ENCODE measurements at regions not wholly inside any gene's neighbourhood (a gene's known extent, or its start where the extent isn't known, plus 50 kb on each side); places are given as distances from the start of the nearest gene placed in this dataset.

DNA sequence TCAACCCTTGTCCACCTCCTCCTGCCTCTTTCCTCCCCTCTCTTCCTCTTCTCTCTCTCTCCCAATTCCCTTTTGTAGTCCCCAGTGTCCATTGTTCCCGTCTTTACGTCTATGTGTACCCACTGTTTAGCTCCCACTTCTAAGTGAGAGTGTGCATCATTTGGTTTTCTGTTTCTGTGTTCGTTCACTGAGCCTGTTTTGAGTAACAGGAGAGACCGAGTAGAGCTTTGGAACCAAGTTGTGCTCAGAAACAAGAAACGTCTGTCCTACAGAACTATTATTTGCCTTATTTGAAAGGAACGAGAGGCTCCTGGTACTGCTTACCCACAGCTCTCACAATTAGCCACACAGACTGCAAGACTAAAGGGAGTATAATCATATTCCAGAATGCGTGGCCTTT lies 50.1 kb upstream of the MAPRE2 start:
- H3K27me3 ChIP-seq = no peaks in the 10 kb centered on the region
- intact Hi-C loops (cut with DNase I) = no loop called here
- H3K9ac ChIP-seq (ENCODE audit: low read depth in 2 of 2, low read length in 2 of 2) = no peak overlapping the region

More for the DNA sequence above, 50.1 kb upstream of the MAPRE2 start:
- H3K4me1 ChIP-seq = no peaks in the 10 kb centered on the region
- H3K27ac ChIP-seq = no peak overlapping the region
- TF ChIP-seq, protein P1, sequence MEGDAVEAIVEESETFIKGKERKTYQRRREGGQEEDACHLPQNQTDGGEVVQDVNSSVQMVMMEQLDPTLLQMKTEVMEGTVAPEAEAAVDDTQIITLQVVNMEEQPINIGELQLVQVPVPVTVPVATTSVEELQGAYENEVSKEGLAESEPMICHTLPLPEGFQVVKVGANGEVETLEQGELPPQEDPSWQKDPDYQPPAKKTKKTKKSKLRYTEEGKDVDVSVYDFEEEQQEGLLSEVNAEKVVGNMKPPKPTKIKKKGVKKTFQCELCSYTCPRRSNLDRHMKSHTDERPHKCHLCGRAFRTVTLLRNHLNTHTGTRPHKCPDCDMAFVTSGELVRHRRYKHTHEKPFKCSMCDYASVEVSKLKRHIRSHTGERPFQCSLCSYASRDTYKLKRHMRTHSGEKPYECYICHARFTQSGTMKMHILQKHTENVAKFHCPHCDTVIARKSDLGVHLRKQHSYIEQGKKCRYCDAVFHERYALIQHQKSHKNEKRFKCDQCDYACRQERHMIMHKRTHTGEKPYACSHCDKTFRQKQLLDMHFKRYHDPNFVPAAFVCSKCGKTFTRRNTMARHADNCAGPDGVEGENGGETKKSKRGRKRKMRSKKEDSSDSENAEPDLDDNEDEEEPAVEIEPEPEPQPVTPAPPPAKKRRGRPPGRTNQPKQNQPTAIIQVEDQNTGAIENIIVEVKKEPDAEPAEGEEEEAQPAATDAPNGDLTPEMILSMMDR (IDR thresholded peaks at IDR 0.05) = no peak
- H3K36me3 ChIP-seq = no peaks in the 10 kb centered on the region
- DNase-seq = no peak
- H3K9me3 ChIP-seq = no peaks in the 10 kb centered on the region
- no peak overlapping the region for H3K4me3 ChIP-seq

Data from colonic mucosa (tissue), 4 donors.